Keratinocyte (primary cell): ENCODE measurements at regions not wholly inside any gene's neighbourhood (a gene's known extent, or its start where the extent isn't known, plus 50 kb on each side); places are given as distances from the start of the nearest gene placed in this dataset.

Experiments used
- EZH2 ChIP-seq: IDR thresholded peaks from one replicate; pipeline ENCODE4 v1.6.1; 2012; ENCODE audit warnings: inconsistent platforms, mild to moderate bottlenecking, low read length, moderate library complexity
- TF ChIP-seq, protein P1 (sequence below), 3 experiments: IDR thresholded peaks in 1 of 3; conservative IDR thresholded peaks in 1 of 3; optimal IDR thresholded peaks in 1 of 3; 2 replicates in 2 of 3; 3 replicates in 1 of 3; pipeline versions ENCODE3 to v1.5.1; 2011; ENCODE audit warnings: low read length in 3 of 3, mild to moderate bottlenecking in 3 of 3, moderate library complexity in 2 of 3, control low read depth in 1 of 3, inconsistent platforms in 1 of 3; ENCODE audit not compliant: insufficient read depth in 2 of 3; ENCODE audit errors: extremely low read depth in 1 of 3

DNA sequence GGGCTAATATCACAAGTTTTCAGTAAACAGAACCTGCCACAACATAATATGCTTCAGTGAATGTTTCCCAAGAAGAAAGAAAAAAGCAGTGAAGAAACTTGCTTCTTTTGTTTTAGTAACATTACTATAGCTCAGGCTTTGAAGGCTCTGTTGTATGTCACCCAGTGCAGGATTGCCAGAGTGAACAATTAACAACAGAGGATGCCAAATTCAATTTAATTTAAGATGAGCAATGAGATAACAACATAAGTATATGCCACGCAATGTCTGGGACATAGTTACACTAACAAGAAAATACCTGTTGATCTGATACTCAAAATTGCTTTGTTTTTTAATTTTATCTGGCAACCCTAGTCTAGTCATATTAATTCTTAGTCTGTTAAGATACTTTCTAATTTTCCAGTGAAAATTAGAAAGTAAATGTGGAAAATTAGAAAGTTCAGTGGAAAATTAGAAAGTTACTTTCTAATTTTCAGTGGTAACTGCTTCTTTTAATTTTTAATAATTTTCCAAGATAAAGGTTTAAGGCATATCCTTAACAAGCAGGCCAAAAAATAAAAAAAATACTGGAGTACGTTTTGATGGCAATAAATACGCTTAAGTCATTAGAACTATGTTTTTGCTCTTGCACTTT is 336.3 kb downstream of the SLITRK6 start:
- TF ChIP-seq, protein P1, sequence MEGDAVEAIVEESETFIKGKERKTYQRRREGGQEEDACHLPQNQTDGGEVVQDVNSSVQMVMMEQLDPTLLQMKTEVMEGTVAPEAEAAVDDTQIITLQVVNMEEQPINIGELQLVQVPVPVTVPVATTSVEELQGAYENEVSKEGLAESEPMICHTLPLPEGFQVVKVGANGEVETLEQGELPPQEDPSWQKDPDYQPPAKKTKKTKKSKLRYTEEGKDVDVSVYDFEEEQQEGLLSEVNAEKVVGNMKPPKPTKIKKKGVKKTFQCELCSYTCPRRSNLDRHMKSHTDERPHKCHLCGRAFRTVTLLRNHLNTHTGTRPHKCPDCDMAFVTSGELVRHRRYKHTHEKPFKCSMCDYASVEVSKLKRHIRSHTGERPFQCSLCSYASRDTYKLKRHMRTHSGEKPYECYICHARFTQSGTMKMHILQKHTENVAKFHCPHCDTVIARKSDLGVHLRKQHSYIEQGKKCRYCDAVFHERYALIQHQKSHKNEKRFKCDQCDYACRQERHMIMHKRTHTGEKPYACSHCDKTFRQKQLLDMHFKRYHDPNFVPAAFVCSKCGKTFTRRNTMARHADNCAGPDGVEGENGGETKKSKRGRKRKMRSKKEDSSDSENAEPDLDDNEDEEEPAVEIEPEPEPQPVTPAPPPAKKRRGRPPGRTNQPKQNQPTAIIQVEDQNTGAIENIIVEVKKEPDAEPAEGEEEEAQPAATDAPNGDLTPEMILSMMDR (optimal IDR thresholded peaks at IDR 0.05 in 1 of 3, IDR thresholded peaks at IDR 0.05 in 1 of 3, conservative IDR thresholded peaks at IDR 0.05 in 1 of 3; ENCODE audit: extremely low read depth in 1 of 3, insufficient read depth in 2 of 3, low read length in 3 of 3), result no peak
- TF ChIP-seq EZH2, result no peak
